Stomach smooth muscle (tissue), 2 donors: ENCODE measurements at regions not wholly inside any gene's neighbourhood (a gene's known extent, or its start where the extent isn't known, plus 50 kb on each side); places are given as distances from the start of the nearest gene placed in this dataset.

ENCODE experiments used
- H3K27ac ChIP-seq: one replicate; pipeline ENCODE4 v1.7.0; 2013; ENCODE audit warnings: mild to moderate bottlenecking, low read length, inconsistent platforms
- H3K27me3 ChIP-seq, 2 donors: one replicate each; pipeline ENCODE4 v1.7.0; 2013; ENCODE audit warnings: low read length in 2 of 2; ENCODE audit not compliant: insufficient read depth in 2 of 2, control insufficient read depth in 1 of 2
- H3K36me3 ChIP-seq, 2 donors: one replicate each; pipeline ENCODE4 v1.7.0; 2013; ENCODE audit warnings: low read length in 2 of 2; ENCODE audit not compliant: control insufficient read depth in 2 of 2, insufficient read depth in 2 of 2
- H3K4me1 ChIP-seq: one replicate; pipeline ENCODE4 v1.7.0; 2013; ENCODE audit warnings: low read length; ENCODE audit not compliant: control insufficient read depth, insufficient read depth
- H3K4me3 ChIP-seq, 2 donors: one replicate each; pipeline ENCODE4 v1.7.0; 2013; ENCODE audit warnings: low read length in 2 of 2
- H3K9ac ChIP-seq, 2 donors: one replicate each; pipeline ENCODE4 v1.7.0; 2013; ENCODE audit warnings: low read length in 2 of 2, mild to moderate bottlenecking in 1 of 2
- H3K9me3 ChIP-seq, 2 donors: one replicate each; pipeline ENCODE4 v1.7.0; 2013; ENCODE audit warnings: low read length in 2 of 2; ENCODE audit not compliant: control insufficient read depth in 2 of 2
- donor health status: healthy.
- donor health status: Pancreatic carcinoma.

- Histone ChIP-seq H3K36me3 (no peaks in the 10 kb centered on the region), H3K27ac (no peak overlapping the region), H3K9me3 (no peaks in the 10 kb centered on the region), H3K4me3 (no peak overlapping the region), H3K27me3 (peaks cover 3 to 4% of the 10 kb centered on the region in 2 donors), H3K9ac (no peak overlapping the region), H3K4me1 (no peaks in the 10 kb centered on the region)
Measured at GRCh38 chr2:175363699-175364098, 182.2 kb upstream of the ATP5MC3 start.

DNA sequence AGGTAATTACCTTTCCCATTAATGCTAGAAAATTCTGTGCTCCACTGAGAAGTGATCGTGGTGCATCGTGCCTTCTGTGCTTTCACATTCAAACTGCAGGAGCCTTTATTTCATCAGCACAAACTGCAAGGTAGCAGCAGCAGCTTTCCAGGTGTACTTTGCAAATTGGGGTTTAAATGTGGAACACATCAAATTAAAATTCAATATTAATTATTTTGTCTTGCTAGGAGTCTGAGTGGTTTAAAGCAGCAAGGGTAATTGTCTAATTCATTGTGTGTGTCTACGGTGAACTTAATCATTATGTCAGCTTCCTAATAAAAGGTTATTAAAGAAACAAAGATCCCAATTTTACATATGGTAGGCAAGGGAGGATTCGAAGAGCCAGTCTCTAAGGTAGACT is 180.8 kb upstream of the ATP5MC3 start:
- H3K27ac ChIP-seq, result no peak overlapping the region
- no peak overlapping the region for H3K9ac ChIP-seq
- no peak overlapping the region for H3K4me3 ChIP-seq
- H3K4me1 ChIP-seq, result no peaks in the 10 kb centered on the region
- H3K9me3 ChIP-seq, result no peaks in the 10 kb centered on the region
- H3K36me3 ChIP-seq, result no peaks in the 10 kb centered on the region
- H3K27me3 ChIP-seq, result peaks cover 2 to 4% of the 10 kb centered on the region in 2 donors

GRCh38 chr2:175359710-175360109 is 178.2 kb upstream of the ATP5MC3 start:
- Histone ChIP-seq H3K9me3 (no peaks in the 10 kb centered on the region), H3K36me3 (no peaks in the 10 kb centered on the region), H3K4me3 (no peak overlapping the region), H3K27ac (no peak overlapping the region), H3K4me1 (no peaks in the 10 kb centered on the region), H3K27me3 (peaks cover 0 to 2% of the 10 kb centered on the region in 2 donors), H3K9ac (no peak overlapping the region)

DNA sequence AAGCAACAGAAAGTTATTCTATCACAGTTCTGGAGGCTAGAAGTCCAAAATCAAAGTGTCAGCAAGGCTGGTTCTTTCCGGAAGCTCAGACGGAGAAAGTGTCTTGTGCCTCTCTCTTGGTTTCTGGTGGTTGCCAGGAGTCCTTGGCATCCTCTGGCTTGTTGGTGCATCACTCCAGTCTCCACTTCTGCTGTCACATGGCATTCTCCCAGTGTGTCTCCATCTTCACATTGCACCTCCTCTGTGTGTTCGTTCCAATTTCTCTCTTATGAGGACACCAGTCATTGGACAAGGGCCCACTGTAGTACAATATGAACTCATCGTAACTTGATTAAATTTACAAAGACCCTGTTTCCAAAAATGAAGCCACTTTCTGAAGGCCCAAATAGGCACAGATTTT is 175.4 kb upstream of the ATP5MC3 start:
- no peak overlapping the region for H3K27ac ChIP-seq
- H3K9me3 ChIP-seq, result no peaks in the 10 kb centered on the region
- H3K36me3 ChIP-seq, result no peaks in the 10 kb centered on the region
- H3K27me3 ChIP-seq, result peaks cover 0 to 2% of the 10 kb centered on the region in 2 donors
- H3K4me3 ChIP-seq, result no peak overlapping the region
- no peak overlapping the region for H3K9ac ChIP-seq
- no peaks in the 10 kb centered on the region for H3K4me1 ChIP-seq

GRCh38 chr2:175355246-175355645 is 173.7 kb upstream of the ATP5MC3 start:
- no peak overlapping the region for H3K9ac ChIP-seq
- H3K4me1 ChIP-seq, result no peaks in the 10 kb centered on the region
- peaks cover 0 to 2% of the 10 kb centered on the region in 2 donors for H3K27me3 ChIP-seq
- H3K27ac ChIP-seq, result no peak overlapping the region
- H3K36me3 ChIP-seq, result no peaks in the 10 kb centered on the region
- H3K4me3 ChIP-seq, result no peak overlapping the region
- no peaks in the 10 kb centered on the region for H3K9me3 ChIP-seq

DNA sequence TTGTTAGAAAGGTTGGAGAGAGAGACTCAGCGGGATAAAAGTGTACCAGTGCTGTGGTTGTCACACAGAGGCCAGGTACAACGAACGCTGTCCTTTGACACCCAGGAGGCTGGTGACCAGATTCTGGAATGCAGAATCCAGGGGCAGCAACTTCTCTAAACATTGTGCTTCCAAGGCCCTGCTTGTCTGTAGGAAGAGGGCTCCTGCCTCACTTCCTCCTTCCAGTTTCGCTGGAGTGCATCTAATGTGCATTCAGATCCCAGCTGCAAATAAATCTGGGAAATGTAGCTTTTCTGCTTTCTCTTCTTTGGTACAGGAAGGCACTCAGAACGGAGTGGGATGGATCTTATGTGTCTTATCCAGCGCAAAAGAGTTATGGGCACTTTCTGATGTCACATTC is 171.8 kb upstream of the ATP5MC3 start:
- H3K9me3 ChIP-seq, result no peaks in the 10 kb centered on the region
- H3K27ac ChIP-seq, result no peak overlapping the region
- no peaks in the 10 kb centered on the region for H3K4me1 ChIP-seq
- no peak overlapping the region for H3K4me3 ChIP-seq
- no peaks in the 10 kb centered on the region for H3K36me3 ChIP-seq
- no peak overlapping the region for H3K9ac ChIP-seq
- peaks cover 2 to 4% of the 10 kb centered on the region in 2 donors for H3K27me3 ChIP-seq

DNA sequence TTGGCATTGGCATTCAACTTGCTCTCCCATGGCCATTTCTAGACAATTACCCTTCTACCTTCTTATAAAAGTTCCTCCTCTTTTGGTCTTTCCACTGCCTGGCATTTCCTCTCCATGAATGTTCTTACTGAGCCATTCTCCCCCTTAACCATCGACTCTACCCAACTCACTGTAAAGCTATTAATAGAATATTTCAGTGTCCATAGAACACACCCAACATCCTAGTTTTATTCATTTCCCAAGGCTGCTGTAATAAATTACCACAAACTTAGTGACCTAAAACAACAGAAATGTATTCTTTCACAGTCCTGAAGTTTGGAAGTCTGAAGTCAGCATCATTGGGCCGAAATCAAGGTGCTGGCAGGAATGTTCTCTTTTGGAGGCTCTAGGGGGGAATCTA is 170.0 kb upstream of the ATP5MC3 start:
- Histone ChIP-seq H3K27me3 (peaks cover 0 to 5% of the 10 kb centered on the region in 2 donors), H3K27ac (no peak overlapping the region), H3K9ac (no peak overlapping the region), H3K4me3 (no peak overlapping the region), H3K36me3 (no peaks in the 10 kb centered on the region), H3K9me3 (no peaks in the 10 kb centered on the region), H3K4me1 (no peaks in the 10 kb centered on the region)

DNA sequence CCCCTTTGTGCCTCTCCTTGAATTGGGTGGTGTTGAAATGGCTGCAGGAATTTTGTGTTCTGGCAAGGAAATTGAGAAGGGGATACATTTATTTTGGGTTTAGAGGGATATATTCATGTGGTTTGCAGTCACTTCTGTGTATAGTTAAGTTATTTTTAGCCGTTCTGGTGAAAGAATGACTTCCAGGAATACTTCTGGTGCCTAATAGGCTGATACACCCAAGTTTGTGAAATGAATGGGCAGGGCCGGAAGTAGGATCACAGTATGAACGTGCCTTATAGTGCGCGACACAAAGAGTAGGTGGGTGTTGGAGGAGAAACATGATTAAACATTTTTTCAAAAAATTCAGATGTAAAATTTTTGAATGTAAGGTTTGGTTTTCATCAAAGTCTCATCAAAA is 168.6 kb upstream of the ATP5MC3 start:
- H3K9me3 ChIP-seq, result no peaks in the 10 kb centered on the region
- H3K36me3 ChIP-seq, result no peaks in the 10 kb centered on the region
- H3K4me3 ChIP-seq, result no peak overlapping the region
- H3K4me1 ChIP-seq, result no peaks in the 10 kb centered on the region
- H3K27ac ChIP-seq, result no peak overlapping the region
- H3K27me3 ChIP-seq, result peaks cover 0 to 6% of the 10 kb centered on the region in 2 donors
- no peak overlapping the region for H3K9ac ChIP-seq

DNA sequence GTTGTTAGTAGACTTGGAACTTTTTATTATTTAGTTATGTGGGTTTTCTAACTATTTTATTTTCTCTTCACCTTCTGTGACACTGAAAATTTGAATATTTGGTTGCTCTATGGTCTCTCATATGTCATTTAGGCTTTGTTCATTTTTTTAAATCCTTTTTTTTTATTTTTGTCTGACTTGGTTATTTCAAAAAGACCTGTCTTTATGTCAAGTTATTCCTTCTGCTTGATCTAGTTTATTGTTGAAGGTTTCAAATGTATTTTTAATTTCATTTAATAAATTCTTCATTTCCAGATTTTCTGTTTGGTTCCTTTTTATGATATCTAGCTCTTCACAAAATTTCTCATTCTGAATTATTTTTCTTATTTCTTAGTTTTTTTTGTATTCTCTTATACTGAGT is 160.6 kb upstream of the ATP5MC3 start:
- H3K4me1 ChIP-seq, result no peaks in the 10 kb centered on the region
- no peak overlapping the region for H3K27ac ChIP-seq
- H3K9ac ChIP-seq, result no peak overlapping the region
- H3K27me3 ChIP-seq, result peaks cover 2 to 3% of the 10 kb centered on the region in 2 donors
- no peaks in the 10 kb centered on the region for H3K36me3 ChIP-seq
- H3K9me3 ChIP-seq, result peaks cover 0 to 11% of the 10 kb centered on the region in 2 donors
- no peak overlapping the region for H3K4me3 ChIP-seq

- no peak overlapping the region for H3K27ac ChIP-seq
- no peaks in the 10 kb centered on the region for H3K27me3 ChIP-seq
- H3K9ac ChIP-seq, result no peak overlapping the region
- no peaks in the 10 kb centered on the region for H3K36me3 ChIP-seq
- H3K9me3 ChIP-seq, result peaks cover 0 to 3% of the 10 kb centered on the region in 2 donors
- no peaks in the 10 kb centered on the region for H3K4me1 ChIP-seq
- no peak overlapping the region for H3K4me3 ChIP-seq
Measured at GRCh38 chr2:175330195-175330594, 148.7 kb upstream of the ATP5MC3 start.

DNA sequence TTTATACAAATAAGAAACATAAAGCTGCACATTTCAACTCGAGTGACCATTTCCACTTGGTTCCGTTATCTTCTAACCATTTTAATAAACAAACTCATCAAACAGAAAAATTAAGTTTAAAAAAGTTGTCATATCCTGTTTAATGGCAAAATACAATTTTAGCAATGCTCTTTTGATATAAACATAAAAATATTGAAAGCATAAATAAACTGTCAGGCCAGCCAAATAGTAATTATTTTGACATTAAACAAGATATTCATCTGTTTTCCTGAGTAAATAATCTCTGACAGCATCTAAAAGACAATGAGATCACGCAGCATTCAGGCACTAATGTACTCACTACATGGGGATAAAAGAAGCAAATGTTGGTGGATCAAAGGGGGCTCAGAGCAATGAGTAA is 145.3 kb upstream of the ATP5MC3 start:
- Histone ChIP-seq H3K9ac (no peak overlapping the region), H3K27ac (no peak overlapping the region), H3K4me3 (no peak overlapping the region), H3K4me1 (no peaks in the 10 kb centered on the region), H3K36me3 (no peaks in the 10 kb centered on the region), H3K9me3 (peaks cover 0 to 3% of the 10 kb centered on the region in 2 donors), H3K27me3 (no peaks in the 10 kb centered on the region)
